GM18517 (cell line): ENCODE measurements at regions not wholly inside any gene's neighbourhood (a gene's known extent, or its start where the extent isn't known, plus 50 kb on each side); places are given as distances from the start of the nearest gene placed in this dataset.

ENCODE experiments used
- ATAC-seq: cut with Tn5 transposase; IDR thresholded peaks from one replicate; pipeline ENCODE4 v1.9.1; 2021; ENCODE audit warnings: mild to moderate bottlenecking, moderate library complexity; ENCODE audit not compliant: unreplicated experiment

GRCh38 chr5:38101897-38102296, 156.5 kb upstream of the EGFLAM start:
- ATAC-seq, result no peak

- no peak for ATAC-seq
Observed at GRCh38 chr5:38099205-38100168, 158.9 kb upstream of the EGFLAM start.

- ATAC-seq, result no peak
Observed at GRCh38 chr5:38094889-38095288, 163.5 kb upstream of the EGFLAM start.

- no peak for ATAC-seq
Observed at GRCh38 chr5:38093855-38094254, 164.5 kb upstream of the EGFLAM start.

GRCh38 chr5:38086777-38087176, 171.6 kb upstream of the EGFLAM start:
- ATAC-seq, result no peak

- ATAC-seq, result no peak
Observed at GRCh38 chr5:38079620-38080402, 178.5 kb upstream of the EGFLAM start.

GRCh38 chr5:38078161-38078560, 180.2 kb upstream of the EGFLAM start:
- no peak for ATAC-seq

GRCh38 chr5:38077652-38078051, 180.7 kb upstream of the EGFLAM start:
- ATAC-seq, result no peak

GRCh38 chr5:38071831-38072694, 186.3 kb upstream of the EGFLAM start:
- ATAC-seq, result no peak

GRCh38 chr5:38070304-38070950, 187.9 kb upstream of the EGFLAM start:
- no peak for ATAC-seq

- ATAC-seq, result no peak
Observed at GRCh38 chr5:38069360-38069759, 189.0 kb upstream of the EGFLAM start.

- ATAC-seq, result no peak
Observed at GRCh38 chr5:38060354-38060753, 198.0 kb upstream of the EGFLAM start.

- no peak for ATAC-seq
Observed at GRCh38 chr5:38059876-38060275, 198.5 kb upstream of the EGFLAM start.

- no peak for ATAC-seq
Observed at GRCh38 chr5:38051711-38052511, 206.4 kb upstream of the EGFLAM start.

GRCh38 chr5:38048400-38048799, 208.6 kb upstream of the GDNF start:
- no peak for ATAC-seq

GRCh38 chr5:38046103-38046502, 206.3 kb upstream of the GDNF start:
- ATAC-seq, result no peak

GRCh38 chr5:38045446-38045845, 205.6 kb upstream of the GDNF start:
- no peak for ATAC-seq

- no peak for ATAC-seq
Observed at GRCh38 chr5:38039826-38040225, 200.0 kb upstream of the GDNF start.

- no peak for ATAC-seq
Observed at GRCh38 chr5:38039091-38039490, 199.2 kb upstream of the GDNF start.

GRCh38 chr5:38036765-38037164, 196.9 kb upstream of the GDNF start:
- no peak for ATAC-seq
